ENCODE measurements at regions not wholly inside any gene's neighbourhood (a gene's known extent, or its start where the extent isn't known, plus 50 kb on each side); places are given as distances from the start of the nearest gene placed in this dataset.
"Not testable (repeated sequence)": the region's sequence is repeated elsewhere in the genome, so short reads cannot be mapped to it uniquely, and the experiment has no call there.

DNA sequence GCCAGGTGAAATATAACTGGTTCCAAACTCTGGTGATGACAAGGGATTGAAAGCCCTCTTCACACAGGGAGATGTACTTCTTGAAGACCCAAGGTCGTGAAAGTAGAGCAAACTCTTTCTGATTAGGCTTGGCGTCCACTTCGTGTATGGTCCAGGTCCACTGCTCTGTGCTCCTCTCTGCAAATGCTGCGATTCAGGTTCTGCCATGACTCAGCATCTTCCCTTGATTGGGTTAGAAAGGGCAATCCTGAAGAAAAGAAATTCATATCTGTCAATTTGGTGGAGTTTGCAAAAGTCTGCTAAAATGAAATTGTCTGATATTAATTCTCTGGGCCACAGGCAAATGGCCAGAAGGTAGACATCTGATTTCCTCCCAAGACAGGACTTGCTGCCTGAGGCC is 431.4 kb downstream of the ACTR3B start:
- DNase-seq (ENCODE audit: low read depth in 2 of 2) = no peak

DNA sequence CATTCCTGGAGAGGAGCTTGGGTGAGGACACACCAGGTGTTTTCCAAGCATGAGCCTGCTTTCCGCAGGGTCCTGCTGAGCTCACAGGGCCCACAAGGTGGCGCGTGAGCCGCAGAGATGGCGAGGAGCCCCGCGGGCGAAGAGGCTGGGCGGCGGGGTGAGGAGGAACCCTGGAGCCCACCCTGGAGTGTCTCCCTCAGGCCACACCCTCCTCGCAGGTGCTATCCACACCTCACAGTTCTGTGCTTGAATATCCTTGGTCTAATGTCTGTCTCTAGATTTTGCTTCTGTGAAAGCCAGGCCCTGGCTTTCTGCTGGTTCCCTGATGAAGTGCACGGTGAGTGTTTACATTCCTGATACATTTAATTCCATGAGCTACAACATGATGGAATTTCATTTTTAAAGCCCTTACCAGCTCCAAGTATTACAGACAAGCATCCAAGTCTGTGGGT is 433.6 kb downstream of the ACTR3B start:
- peak in 1 of 2 donors; percentile 5 for DNase-seq (ENCODE audit: low read depth in 2 of 2)

DNA sequence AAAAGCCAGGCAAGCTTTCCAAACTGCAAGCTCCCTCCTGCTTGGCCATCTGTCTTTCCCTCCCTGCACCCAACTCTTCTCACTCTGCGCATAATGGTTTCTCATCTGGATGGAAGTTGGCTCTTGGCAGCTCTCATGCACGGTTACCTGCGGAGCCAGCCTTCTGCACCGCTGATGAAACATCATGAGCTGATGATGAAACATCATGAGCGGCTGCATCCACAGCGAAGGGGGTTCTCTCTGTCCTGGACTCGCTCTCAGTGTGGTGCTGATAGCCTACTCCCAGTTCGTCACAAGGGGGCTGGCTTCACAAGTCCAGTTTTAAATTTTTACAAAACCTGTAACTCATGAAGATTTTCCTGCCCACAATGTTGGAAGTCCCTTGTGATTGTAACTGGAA is 457.5 kb downstream of the ACTR3B start:
- no peak for DNase-seq (ENCODE audit: low read depth in 2 of 2)

DNA sequence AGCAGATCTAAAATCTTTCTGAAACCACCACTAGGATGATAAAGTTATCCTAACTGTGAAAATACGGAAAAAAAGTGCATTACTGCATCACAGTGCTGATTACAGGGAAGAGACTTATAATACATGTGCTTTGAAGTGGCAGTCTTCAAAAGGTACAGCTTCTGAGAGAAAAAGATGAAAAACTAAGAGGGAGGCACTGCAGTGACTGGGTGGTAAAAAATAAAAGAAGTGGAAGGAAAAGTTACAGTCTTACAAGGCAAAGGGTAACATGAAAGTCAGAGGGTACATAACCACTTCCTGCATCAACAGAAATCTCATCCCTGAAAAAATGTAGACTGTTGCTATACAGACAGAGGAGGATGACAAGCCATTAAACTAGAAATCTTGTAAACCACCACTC is 465.3 kb downstream of the ACTR3B start:
- DNase-seq (ENCODE audit: low read depth in 2 of 2) = no peak

DNA sequence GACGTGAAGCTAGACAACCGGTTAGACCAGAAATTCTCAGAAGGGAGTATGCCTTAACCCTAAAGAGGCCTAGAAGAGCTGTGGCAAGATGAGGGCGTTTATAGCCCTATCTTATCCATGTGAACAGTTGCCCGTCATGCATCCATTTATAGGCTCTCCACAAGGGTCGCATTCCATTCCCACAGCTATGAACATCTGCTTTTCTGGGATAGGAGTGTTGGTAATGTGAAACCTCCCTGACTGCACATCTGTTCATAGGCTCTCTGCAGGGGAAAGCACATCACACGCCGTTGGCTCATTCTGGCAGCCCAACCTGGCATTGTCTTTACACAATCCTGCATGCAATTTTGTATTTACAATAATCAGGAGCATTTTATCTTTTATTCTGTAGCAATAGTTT is 485.6 kb downstream of the ACTR3B start:
- not testable (repeated sequence) for DNase-seq (ENCODE audit: low read depth in 2 of 2)

DNA sequence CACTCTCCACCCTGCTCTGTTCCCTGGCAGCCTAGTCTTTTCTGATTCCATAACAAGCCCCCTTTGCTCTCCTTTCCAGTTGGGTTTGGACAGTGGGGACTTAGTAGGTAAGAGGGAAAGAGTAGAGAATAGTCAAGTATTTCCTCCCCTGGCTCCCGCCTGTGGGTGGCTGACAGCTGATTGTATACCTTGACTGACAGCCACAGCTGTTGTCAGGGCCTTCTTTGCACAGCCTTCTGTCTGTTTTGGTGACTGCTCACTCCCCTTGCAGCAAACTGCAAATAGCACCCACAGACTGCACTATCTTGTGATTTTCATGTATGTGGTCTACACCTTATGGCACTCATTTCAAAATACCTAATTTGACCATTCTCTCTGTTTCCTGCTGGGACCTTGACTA is 486.3 kb downstream of the ACTR3B start:
- no peak for DNase-seq (ENCODE audit: low read depth in 2 of 2)

DNA sequence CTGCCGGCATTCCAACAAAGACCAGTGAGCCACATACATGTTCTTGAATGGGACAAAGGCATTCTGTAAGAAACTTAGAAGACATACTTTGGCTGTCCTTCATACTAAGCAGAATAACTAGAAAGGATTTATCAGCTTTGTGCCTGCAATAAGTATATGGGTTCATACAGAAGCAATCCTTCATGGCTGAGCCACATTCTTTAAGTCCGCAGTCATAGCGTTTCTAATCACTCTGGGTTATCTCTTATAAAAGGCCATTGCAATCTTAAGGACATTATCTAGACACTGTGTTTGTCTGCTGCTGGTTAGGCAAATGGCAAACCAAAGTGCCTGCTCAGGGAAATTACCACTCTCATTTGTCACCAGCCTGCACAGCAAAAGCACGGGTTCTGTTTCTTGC is 488.4 kb downstream of the ACTR3B start:
- no peak for DNase-seq (ENCODE audit: low read depth in 2 of 2)

DNA sequence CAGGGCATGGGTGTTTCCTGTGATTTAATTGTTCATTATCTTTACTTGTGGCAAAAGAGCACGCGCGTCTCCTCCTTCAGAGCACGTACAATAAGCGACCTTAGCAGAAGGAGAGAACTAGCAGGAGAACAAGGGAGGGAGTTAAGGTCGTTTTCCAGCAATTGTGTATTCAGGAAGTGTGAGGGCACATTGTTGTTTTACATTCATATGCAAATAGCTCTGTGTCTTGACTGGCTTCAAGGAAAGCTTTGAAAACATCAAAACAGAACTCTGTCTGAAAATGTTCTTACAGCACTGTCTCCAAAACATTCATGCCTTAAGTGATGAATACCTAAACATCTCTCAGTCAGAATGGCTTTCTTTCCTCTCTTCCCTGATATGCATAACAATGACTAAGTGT is 499.1 kb downstream of the ACTR3B start:
- DNase-seq (ENCODE audit: low read depth in 2 of 2) = no peak

DNA sequence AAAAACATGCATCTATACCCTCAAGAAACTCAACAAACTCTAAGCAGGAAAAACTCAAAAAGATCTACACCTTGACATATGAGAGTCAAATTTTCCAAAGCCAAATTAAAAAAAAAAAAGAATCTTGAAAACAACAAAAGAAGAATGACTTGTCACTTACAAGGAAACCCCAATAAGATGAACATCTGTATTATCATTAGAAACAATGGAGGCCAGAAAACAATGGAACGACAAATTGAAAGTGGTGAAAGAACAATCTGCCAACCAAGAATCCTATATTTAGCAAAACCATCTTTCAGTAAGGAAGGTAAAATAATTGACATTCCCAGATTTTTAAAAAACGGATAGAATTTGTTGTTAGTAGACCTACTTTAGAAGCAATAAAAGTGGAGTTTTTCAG is 516.8 kb downstream of the ACTR3B start:
- no peak for DNase-seq (ENCODE audit: low read depth in 2 of 2)

DNA sequence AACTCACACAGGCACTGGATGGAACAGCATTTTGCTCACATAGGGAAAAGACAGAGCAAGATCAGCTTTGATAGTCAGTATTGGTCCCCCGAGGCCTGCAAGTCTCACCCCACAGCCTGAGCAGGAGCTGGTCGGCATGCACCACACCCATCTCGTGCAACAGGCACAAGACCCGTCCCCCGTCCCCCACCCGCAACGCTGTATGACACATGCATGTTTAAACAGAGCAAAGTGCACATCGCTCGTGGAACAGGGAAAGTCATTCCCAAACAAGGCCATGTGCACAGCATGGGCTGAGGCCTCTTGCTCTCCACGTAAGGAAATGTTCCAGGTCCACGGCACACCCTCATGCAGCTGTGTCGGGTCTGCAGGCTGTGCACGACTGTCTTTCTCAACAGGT is 527.2 kb downstream of the ACTR3B start:
- no peak for DNase-seq (ENCODE audit: low read depth in 2 of 2)

DNA sequence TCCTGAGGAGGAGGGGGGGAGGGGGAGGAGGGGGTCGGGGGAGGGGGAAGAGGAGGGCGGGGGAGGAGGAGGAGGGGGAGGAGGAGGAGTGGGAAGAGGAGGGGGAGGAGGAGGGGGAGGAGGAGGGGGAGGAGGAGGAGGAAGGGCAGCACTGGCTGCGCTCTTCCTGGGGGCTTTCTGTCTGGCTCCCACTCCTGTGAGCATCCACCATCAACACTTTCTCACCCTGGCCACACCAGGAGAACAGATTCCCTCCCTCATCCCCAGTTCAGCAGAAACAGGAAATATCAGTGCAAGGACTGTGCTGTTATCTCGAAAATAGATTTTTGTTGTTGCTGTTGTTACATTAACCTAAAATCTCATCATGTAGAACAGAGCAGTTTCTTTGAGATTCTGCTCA is 530.5 kb downstream of the ACTR3B start:
- no peak for DNase-seq (ENCODE audit: low read depth in 2 of 2)

DNA sequence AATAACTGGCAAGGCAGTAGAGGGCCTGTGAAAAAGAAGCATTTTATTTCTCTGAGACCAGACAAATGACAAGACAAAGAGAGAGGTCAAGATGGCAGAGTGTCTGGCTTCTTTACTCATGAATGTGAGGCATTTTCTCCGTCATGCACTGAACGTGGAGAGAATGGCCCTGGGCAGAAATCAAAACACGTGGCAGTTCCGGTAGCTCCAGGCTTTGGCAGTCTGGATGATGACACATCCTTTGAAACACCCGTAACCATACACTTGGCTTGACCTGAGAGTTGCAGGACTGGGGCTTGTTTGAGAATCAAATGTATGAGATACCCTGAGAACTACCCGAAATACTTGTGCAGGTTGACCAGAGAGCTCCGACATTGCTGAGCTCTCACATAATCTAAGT is 537.6 kb downstream of the ACTR3B start:
- no peak for DNase-seq (ENCODE audit: low read depth in 2 of 2)

DNA sequence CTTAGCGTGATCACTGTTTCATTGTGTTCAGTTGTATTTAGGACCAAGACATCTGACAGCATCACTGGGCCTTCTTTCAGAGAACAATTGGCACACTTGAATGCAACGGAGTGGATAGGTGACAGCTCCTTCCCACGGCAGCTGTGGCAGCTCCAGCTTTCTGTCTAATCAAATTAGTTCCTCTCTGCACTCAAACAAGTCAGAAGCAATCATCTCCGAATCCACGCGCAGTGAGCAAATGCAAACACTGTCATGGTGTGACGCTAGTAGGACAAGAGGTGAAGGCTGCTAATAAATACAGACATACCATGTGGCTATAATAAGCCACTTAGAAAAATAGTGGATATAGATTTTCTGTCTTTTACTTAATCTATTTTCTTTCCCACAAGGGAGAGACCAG is 542.4 kb downstream of the ACTR3B start:
- no peak for DNase-seq (ENCODE audit: low read depth in 2 of 2)

DNA sequence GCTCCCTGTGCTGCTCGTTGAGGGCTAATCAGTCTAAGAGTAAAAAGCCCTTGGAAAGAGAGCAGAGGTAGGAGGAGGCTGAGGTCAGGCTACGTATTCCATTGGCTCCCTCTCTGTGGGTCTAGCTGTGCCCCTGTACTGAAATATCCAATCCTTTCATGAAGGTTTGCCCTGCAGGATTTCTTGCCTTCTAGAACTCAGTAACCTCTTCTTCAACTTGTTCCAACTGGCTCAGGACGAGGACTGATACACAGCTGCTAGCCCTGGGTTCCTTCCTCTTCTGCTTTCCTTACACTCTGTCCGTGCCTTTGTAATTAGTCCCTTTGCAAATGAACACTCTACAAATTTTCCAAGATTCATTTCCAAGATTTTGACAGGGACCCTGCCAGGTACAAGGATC is 560.5 kb downstream of the ACTR3B start:
- DNase-seq (ENCODE audit: low read depth in 2 of 2) = no peak

DNA sequence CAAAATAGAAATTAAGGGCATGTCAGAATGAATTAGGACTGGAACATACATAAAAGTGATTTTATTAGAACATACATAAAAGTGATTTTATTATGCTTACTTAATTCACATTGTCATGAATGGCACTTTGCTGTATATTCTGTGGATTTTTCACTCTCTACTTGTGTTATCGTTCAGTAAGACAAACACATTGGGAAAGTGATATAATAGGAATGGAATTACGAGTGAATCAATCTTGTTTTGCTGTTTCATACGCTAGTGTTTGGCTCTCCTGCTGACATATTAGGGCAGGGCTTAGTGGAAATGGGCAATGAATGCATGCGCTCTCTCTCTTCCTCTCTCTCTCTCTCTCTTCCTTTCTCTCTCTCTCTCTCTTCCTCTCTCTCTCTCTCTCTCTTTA is 561.1 kb downstream of the ACTR3B start:
- DNase-seq (ENCODE audit: low read depth in 2 of 2) = no peak

DNA sequence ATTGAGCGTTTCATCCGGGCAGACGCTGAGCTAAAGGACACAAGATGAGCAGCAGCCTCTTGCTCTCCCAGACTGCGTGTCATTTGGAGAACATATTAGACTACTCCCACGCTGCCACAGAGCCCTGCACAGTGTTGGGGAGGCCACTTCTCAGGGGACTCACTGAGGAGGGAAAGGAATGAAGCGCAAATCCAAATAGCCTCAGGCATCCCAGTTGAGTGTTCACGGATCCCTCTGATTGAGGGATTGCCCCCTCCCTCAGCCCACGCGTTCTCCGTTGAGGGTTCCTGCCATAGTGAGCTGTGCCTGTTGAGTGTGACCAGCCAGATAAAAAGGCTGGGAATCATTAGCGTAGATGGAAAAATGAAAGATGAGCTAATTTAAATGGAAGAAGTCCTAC is 563.4 kb downstream of the ACTR3B start:
- DNase-seq (ENCODE audit: low read depth in 2 of 2) = no peak

DNA sequence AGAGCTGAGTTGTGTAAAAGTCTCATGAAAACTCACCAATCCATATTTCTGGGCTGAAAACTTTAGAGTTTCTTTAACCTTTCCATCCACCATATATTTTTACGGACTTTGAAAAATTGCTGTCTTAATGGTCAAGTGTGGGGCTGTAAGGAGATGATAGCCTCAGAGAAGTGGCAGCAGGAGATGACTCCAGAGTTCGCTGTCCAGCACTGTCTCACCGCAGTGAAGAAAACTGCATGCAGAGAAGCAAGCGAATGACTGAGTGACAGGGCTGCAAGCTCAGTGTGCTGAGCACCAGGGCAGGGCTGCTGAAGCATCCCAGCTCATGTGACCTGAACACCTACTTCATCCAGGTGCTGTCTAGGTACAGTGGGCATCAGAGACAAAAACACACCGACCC is 564.5 kb downstream of the ACTR3B start:
- DNase-seq (ENCODE audit: low read depth in 2 of 2) = no peak

DNA sequence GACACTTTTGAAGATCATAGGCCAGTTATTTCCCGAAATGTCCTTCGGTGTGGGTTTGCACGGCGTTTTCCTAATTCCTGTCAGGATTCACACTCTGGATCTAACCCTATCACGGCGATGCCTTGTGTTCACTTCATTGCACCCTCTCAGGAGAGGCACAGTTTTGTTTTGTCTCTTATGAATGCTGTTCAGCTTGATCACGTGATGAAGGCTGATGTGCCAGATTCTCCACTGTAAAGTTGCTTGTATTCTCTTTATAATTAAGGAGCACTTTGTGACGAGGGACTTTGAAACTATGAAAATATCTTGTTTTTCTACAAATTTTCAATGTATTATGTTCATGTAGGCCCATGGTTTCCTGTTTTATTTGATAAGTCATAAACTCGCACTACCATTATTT is 568.1 kb downstream of the ACTR3B start:
- DNase-seq (ENCODE audit: low read depth in 2 of 2) = no peak

DNA sequence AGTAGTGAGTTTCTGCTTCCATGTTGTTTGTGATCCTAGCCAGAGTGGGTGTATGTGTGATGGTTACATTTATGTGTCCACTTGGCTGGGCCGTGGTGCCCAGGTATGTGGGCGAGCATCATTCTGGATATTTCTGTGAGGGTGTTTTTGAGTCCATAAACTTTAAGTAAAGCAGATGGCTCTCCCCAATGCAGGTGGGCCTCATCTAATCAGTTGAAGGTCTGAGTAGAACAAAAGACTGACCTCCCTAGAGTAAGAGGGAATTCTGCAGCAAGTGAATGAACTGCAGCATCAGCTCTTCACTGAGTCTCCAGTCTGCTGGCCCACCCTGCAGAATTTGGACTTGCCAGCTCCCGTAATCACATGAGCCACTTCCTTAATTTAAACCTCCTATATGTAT is 571.9 kb downstream of the ACTR3B start:
- DNase-seq (ENCODE audit: low read depth in 2 of 2) = no peak

DNA sequence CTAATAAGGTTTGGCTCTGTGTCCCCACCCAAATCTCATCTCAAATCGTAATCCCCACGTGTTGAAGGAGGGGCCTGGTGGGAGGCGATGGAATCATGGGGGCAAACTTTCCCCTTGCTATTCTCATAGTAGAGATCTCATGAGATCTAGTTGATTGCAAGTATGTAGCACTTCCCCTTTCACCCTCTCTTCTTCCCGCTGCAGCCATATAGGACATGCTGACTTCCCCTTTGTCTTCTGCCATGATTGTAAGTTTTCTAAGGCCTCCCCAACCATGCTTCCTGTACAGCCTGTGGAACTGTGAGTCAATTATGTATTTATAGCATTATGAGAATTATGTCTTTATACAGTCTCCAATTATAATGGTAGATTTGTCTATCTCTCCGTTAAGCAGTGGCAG is 594.5 kb downstream of the ACTR3B start:
- DNase-seq (ENCODE audit: low read depth in 2 of 2) = no peak

DNA sequence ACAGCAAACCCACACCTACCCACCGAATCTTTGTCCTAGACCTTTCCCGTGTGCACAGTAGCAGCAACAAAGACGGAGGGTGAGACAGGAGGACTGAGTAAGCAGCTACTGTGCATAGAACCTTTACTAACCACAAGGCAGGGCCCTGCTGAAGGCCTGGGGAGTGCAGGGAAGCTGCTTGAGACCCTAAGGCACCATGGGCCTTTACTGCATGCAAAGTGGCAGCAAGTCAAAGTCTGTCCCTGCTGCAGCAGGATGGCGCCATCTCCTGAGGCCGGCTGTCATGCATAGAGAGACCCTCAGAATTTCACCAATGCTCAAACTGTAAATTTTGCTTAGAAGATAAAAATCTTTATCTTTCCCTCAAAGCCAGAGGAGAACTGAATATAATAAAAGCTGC is 610.5 kb downstream of the ACTR3B start:
- DNase-seq (ENCODE audit: low read depth in 2 of 2) = no peak

DNA sequence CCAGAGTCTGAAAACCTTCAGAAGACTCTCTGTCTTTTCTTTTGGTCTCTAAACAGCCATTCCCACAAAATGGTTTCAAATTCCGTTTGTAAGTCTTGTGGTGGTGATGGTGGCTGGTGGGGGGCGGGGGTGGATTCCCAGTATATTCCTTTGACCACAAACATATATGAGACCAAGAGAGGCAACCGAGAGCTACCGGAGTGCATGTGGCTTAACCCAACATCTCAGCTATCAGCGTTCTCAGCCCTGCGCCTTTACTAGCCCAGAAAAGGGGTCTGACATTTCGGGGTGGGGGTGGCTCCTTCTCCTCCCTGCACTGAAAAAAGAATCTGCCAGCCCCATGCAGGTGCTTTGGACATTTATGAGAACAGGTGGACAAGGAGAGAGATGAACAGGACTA is 621.1 kb downstream of the ACTR3B start:
- DNase-seq (ENCODE audit: low read depth in 2 of 2) = no peak

DNA sequence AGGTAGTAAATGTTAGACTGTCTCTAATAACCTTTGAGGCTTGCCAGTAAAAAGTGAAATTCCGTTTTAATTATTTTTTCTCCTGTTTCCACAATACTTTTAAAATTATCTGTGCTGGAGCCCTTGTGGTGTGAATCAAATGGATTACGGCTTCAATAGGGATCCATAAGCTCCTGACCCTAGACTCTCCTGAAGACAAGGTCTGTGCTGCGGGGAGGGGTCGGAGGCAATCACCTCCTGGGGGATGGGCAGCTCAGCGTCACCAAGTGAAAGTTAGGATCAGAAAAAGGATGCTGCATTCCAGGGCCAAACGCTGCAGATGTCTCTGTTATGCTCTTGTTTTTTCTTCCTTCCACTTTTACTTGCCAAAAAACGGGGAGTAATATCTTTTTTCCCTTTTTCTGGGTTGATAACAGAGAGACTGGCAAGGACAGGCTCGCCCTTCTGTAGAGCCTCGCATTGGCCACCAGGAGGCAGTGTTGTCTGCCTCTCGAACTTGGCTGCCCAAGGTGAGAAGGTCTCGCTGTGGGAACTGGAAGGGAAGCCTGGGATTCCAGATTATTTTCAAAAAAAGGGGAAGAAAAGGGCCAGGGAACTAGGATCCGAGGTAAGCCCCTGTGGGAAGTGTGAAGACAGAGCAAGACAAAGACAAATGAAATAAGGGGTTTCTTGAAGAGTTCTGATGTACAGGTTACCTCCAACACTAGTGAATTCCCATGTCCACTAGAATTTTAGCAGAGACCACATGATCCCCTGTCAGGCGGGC is 621.9 kb downstream of the ACTR3B start:
- DNase-seq (ENCODE audit: low read depth in 2 of 2) = no peak

DNA sequence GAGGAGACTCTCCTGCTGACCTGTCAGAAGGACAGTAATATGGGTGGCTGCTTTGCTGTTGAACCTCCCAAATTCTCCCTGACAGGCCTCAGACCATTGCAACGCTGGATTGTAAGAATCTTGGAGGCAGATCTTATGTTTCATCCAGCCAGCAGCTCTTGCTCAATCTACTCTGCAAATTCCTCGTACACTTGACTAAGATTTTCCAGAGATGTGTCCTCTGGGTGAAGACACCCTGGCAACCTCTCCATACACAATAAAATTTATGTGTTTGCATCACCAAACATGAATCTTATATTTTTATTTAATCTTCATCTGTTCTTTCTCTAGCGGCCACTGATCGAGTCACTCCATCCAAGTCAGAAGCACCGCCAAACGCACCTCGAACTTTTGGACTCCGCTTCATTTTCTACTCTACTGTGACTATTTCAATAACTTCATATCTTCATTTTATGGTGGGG is 623.1 kb downstream of the ACTR3B start:
- no peak for DNase-seq (ENCODE audit: low read depth in 2 of 2)
